KMS-11 (cell line): ENCODE measurements at regions not wholly inside any gene's neighbourhood (a gene's known extent, or its start where the extent isn't known, plus 50 kb on each side); places are given as distances from the start of the nearest gene placed in this dataset.

ENCODE experiments used
- H2AFZ ChIP-seq: fragments of 200-600 bp; sonication (generic); 2 replicates; pipeline ENCODE4 v1.6.1; 2016; ENCODE audit warnings: antibody characterized with exemption, mixed run types, low read depth
- H3K27ac ChIP-seq: fragments of 200-600 bp; sonication (generic); 2 replicates; pipeline ENCODE4 v1.6.1; 2016; ENCODE audit warnings: mild to moderate bottlenecking, mixed run types
- H3K27me3 ChIP-seq: fragments of 200-600 bp; sonication (generic); 2 replicates; pipeline ENCODE4 v1.6.1; 2017; ENCODE audit warnings: mild to moderate bottlenecking, low read depth, mixed run types, moderate library complexity; ENCODE audit not compliant: insufficient read depth
- H3K36me3 ChIP-seq: fragments of 200-600 bp; sonication (generic); 2 replicates; pipeline ENCODE4 v1.6.1; 2017; ENCODE audit warnings: mild to moderate bottlenecking, mixed run types; ENCODE audit not compliant: insufficient read depth
- H3K4me1 ChIP-seq: fragments of 200-600 bp; sonication (generic); 2 replicates; pipeline ENCODE4 v1.6.1; 2016; ENCODE audit warnings: mild to moderate bottlenecking, low read depth, mixed run types; ENCODE audit not compliant: poor library complexity, severe bottlenecking
- H3K4me2 ChIP-seq: fragments of 200-600 bp; sonication (generic); 2 replicates; pipeline ENCODE4 v1.7.0; 2016; ENCODE audit warnings: mild to moderate bottlenecking, mixed run types
- H3K4me3 ChIP-seq: fragments of 200-600 bp; sonication (generic); IDR thresholded peaks from 2 replicates; pipeline ENCODE4 v1.6.1; 2017; ENCODE audit warnings: low read depth, low read length, mixed read lengths; ENCODE audit not compliant: insufficient read depth
- H3K79me2 ChIP-seq: fragments of 200-600 bp; sonication (generic); 2 replicates; pipeline ENCODE4 v1.6.1; 2016; ENCODE audit warnings: low read depth, mixed run types; ENCODE audit not compliant: insufficient read depth
- H3K9ac ChIP-seq: fragments of 200-600 bp; sonication (generic); 2 replicates; pipeline ENCODE4 v1.6.1; 2016; ENCODE audit warnings: mild to moderate bottlenecking, mixed run types
- H4K20me1 ChIP-seq: fragments of 200-600 bp; sonication (generic); 2 replicates; pipeline ENCODE4 v1.6.1; 2016; ENCODE audit warnings: mild to moderate bottlenecking, mixed run types; ENCODE audit not compliant: insufficient read depth
- CTCF ChIP-seq: fragments of 200-600 bp; sonication (generic); conservative IDR thresholded peaks from 2 replicates; pipeline ENCODE4 v1.6.1; 2017; ENCODE audit warnings: low read depth, mild to moderate bottlenecking, antibody characterized with exemption, low read length, moderate library complexity, mixed read lengths

GRCh38 chr4:176898791-176899190 is 106.1 kb upstream of the VEGFC start:
- Histone ChIP-seq H4K20me1 (no peaks in the 10 kb centered on the region), H3K27me3 (no peaks in the 10 kb centered on the region), H3K79me2 (no peaks in the 10 kb centered on the region), H3K36me3 (no peaks in the 10 kb centered on the region), H3K4me3 (no peak overlapping the region), H3K4me2 (no peak overlapping the region), H3K4me1 (peaks cover 10% of the 10 kb centered on the region), H3K27ac (no peak overlapping the region), H3K9ac (no peak overlapping the region), H2AFZ (no peak overlapping the region)
- TF ChIP-seq CTCF = no peak

DNA sequence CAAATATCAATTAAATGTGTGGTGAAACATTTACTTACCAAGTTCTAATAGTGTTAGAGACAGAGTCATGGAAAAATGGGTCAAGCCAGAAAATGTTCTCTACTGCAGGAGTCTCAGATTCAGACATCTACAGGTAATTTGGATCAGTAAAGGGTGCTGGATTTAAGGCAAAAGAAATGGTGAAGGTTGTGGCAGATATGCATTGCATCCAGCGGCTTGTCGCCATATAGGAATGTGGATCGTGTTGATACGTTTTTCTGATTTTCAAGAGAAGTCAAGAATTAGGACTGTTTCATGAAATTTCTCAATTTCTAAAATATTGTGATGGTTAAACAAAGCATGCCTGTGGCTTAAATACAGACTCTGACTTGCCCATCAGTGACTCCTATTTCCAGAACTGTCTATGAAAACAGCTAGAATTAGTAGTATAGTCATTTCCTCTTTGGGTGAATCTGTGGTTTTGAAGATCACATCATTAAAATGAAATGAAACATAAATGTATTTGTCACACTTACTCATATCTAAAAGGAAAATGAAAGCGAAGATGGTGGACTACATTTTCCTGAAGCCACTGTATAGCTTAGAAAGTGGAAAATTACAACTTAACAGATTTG is 110.1 kb upstream of the VEGFC start:
- Histone ChIP-seq H4K20me1 (no peaks in the 10 kb centered on the region), H3K79me2 (no peaks in the 10 kb centered on the region), H3K36me3 (no peaks in the 10 kb centered on the region), H3K9ac (no peak overlapping the region), H2AFZ (no peak overlapping the region), H3K4me2 (no peak overlapping the region), H3K27ac (no peak overlapping the region), H3K4me1 (peaks cover 10% of the 10 kb centered on the region), H3K4me3 (no peak overlapping the region), H3K27me3 (no peaks in the 10 kb centered on the region)
- TF ChIP-seq CTCF = no peak

GRCh38 chr4:176906709-176907108 is 114.0 kb upstream of the VEGFC start:
- H3K27ac ChIP-seq = no peak overlapping the region

GRCh38 chr4:176910646-176911045 is 117.9 kb upstream of the VEGFC start:
- Histone ChIP-seq H3K36me3 (no peaks in the 10 kb centered on the region), H3K9ac (no peak overlapping the region), H3K79me2 (no peaks in the 10 kb centered on the region), H3K27me3 (no peaks in the 10 kb centered on the region), H3K4me3 (no peak overlapping the region), H4K20me1 (no peaks in the 10 kb centered on the region), H3K4me2 (no peak overlapping the region), H3K27ac (no peak overlapping the region), H3K4me1 (no peaks in the 10 kb centered on the region), H2AFZ (no peak overlapping the region)
- TF ChIP-seq CTCF = no peak

More at GRCh38 chr4:176906709-176907108, 114.0 kb upstream of the VEGFC start:
- no peak overlapping the region for H3K4me2 ChIP-seq
- no peaks in the 10 kb centered on the region for H3K36me3 ChIP-seq
- H2AFZ ChIP-seq = no peak overlapping the region
- H3K27me3 ChIP-seq = no peaks in the 10 kb centered on the region
- H3K9ac ChIP-seq = no peak overlapping the region
- no peak overlapping the region for H3K4me3 ChIP-seq
- no peak for TF ChIP-seq CTCF
- H3K4me1 ChIP-seq = peaks cover 10% of the 10 kb centered on the region
- no peaks in the 10 kb centered on the region for H4K20me1 ChIP-seq
- H3K79me2 ChIP-seq = no peaks in the 10 kb centered on the region
